T-helper 1 cell treated with Interleukin-12 subunit alpha and Interleukin-12 subunit beta and Interleukin-4 antibody, amounts not matched to agents 30 ng/mL and 1 ng/mL, for 36 hours (primary cell): ENCODE measurements at regions not wholly inside any gene's neighbourhood (a gene's known extent, or its start where the extent isn't known, plus 50 kb on each side); places are given as distances from the start of the nearest gene placed in this dataset.
"Not testable (repeated sequence)": the region's sequence is repeated elsewhere in the genome, so short reads cannot be mapped to it uniquely, and the experiment has no call there.

Experiments
- intact Hi-C: fragments of 100-400 bp; cut with micrococcal nuclease; formaldehyde crosslinking; loops from one replicate; pipeline ENCODE4 v1.15.1; 2024

GRCh38 chr1:239958063-239958462, 133.6 kb upstream of the FMN2 start:
- intact Hi-C loops = no loop called here

GRCh38 chr1:239960366-239960765, 131.3 kb upstream of the FMN2 start:
- intact Hi-C loops = no loop called here

- intact Hi-C loops = no loop called here
Measured at GRCh38 chr1:239963856-239964255, 127.8 kb upstream of the FMN2 start.

GRCh38 chr1:239976130-239976968, 115.3 kb upstream of the FMN2 start:
- intact Hi-C loops = loop anchor here (1.0 to 5.0 kb wide), 4 partner anchors 25 to 1724 kb away; no protein-coding TSS in a partner anchor

- intact Hi-C loops = loop anchor here (2.0 to 5.0 kb wide), 2 partner anchors 669 to 1725 kb away; no protein-coding TSS in a partner anchor
Measured at GRCh38 chr1:239977416-239977815, 114.3 kb upstream of the FMN2 start.

- intact Hi-C loops = loop anchor here (5.0 kb wide), 1 partner anchor 1727 kb away; no protein-coding TSS in a partner anchor
Measured at GRCh38 chr1:239979456-239979855, 112.2 kb upstream of the FMN2 start.

- intact Hi-C loops = no loop called here
Measured at GRCh38 chr1:239982762-239983161, 108.9 kb upstream of the FMN2 start.

- intact Hi-C loops = no loop called here
Measured at GRCh38 chr1:239985044-239985443, 106.6 kb upstream of the FMN2 start.

- intact Hi-C loops = no loop called here
Measured at GRCh38 chr1:239987103-239987745, 104.5 kb upstream of the FMN2 start.

GRCh38 chr1:239989990-239990389, 101.7 kb upstream of the FMN2 start:
- intact Hi-C loops = no loop called here

GRCh38 chr1:239992566-239992965, 99.1 kb upstream of the FMN2 start:
- intact Hi-C loops = not testable (repeated sequence)

- intact Hi-C loops = no loop called here
Measured at GRCh38 chr1:239993366-239993765, 98.3 kb upstream of the FMN2 start.

- intact Hi-C loops = no loop called here
Measured at GRCh38 chr1:239995281-239995680, 96.4 kb upstream of the FMN2 start.

GRCh38 chr1:239997160-239997514, 94.5 kb upstream of the FMN2 start:
- intact Hi-C loops = no loop called here

GRCh38 chr1:239997515-239998311, 94.0 kb upstream of the FMN2 start:
- intact Hi-C loops = no loop called here

GRCh38 chr1:239998312-239998649, 93.4 kb upstream of the FMN2 start:
- intact Hi-C loops = no loop called here

GRCh38 chr1:239999170-239999569, 92.5 kb upstream of the FMN2 start:
- intact Hi-C loops = no loop called here

GRCh38 chr1:240000634-240001033, 91.0 kb upstream of the FMN2 start:
- intact Hi-C loops = no loop called here

GRCh38 chr1:240001177-240001740, 90.4 kb upstream of the FMN2 start:
- intact Hi-C loops = no loop called here

GRCh38 chr1:240004086-240004749, 87.5 kb upstream of the FMN2 start:
- intact Hi-C loops = loop anchor here (1.0 kb wide), 1 partner anchor 53 kb away; no protein-coding TSS in a partner anchor
